GM19351 (cell line): ENCODE measurements at regions not wholly inside any gene's neighbourhood (a gene's known extent, or its start where the extent isn't known, plus 50 kb on each side); places are given as distances from the start of the nearest gene placed in this dataset.
"Not testable (repeated sequence)": the region's sequence is repeated elsewhere in the genome, so short reads cannot be mapped to it uniquely, and the experiment has no call there.

Experiments
- ATAC-seq: cut with Tn5 transposase; IDR thresholded peaks from one replicate; pipeline ENCODE4 v1.9.1; 2021; ENCODE audit warnings: mild to moderate bottlenecking, moderate library complexity; ENCODE audit not compliant: unreplicated experiment

DNA sequence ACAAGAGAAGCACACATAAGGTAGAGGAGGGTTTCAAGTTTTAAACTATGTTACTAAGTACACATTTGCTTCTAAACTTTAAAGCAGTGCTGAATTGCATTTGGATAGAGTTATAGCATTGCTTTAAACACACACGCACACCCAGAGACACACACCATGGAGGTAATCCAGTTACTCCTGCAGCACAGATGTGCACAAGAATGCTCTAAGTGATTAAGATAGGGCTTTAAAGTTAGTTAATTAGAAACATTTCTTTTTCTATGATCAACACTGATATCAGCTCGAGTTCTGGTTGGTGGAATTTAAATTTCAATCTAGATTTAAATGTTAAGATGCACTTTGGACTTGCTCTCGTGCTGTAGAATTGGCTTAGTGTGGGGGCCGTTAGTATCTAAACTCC lies 492.3 kb downstream of the ZEB2 start:
- ATAC-seq, result no peak

DNA sequence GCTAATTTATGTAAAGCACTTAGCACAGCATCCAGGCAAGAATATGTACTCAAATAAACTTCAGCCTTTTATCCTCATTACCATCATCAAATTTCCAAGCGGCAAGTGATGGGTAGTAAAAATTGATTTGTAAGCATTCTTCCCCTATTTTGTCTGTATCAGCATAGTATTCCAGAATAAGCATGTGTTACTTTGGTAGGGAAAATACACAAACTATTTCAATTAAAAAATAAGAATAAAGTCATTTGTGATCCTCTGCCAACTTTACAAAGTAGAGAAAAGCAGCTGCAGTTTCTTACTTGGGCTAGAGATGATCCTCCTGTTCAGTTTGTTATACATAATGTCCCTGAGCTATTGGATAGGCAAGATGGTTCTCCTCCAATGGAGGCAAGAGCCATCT lies 493.2 kb downstream of the ZEB2 start:
- ATAC-seq, result no peak

DNA sequence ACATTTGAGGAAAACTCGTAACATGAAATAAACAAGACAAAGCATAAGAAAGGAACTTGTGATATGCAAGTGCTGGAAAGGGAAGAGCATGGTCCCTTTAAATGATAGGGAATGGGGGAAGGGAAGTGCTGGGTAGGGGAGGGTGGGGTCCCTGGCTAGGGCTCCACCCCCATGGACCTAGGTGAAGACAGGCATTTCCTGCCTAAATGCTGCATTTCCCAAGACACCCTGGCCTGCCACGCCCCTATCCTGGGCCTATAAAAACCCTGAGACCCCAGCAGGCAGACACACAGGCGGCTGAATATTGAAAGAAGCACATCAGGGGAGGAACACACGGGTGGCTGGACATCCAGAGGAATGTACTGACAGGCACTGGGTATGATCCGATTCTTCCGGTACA lies 499.9 kb downstream of the ZEB2 start:
- no peak for ATAC-seq

DNA sequence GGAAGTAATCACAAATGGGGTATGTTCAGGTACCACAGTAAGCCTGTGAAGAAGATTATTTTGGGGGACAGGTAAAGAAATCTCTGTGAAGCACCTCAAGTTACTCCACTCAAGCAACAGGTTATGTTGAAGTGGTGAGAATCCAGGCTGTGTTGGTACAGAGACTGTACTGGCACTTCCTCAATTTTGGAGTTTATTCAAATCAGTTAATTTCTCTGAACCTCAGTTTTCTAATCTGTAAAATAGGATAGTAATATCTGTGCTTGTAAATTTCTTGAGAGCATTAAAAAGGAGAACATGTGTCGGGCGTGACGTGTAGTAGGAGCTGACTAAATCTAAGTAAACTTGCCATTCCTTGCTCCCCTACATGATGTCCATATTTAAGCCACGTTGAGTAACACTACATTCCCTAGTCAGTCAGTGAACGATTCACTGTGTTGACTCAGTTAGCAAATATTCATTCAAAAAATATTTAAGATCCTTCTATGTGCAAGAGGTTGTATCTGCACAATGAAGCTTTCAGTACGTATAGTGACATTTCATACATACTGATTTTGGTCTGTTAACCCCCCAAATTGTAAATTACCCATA lies 504.2 kb downstream of the ZEB2 start:
- no peak for ATAC-seq

DNA sequence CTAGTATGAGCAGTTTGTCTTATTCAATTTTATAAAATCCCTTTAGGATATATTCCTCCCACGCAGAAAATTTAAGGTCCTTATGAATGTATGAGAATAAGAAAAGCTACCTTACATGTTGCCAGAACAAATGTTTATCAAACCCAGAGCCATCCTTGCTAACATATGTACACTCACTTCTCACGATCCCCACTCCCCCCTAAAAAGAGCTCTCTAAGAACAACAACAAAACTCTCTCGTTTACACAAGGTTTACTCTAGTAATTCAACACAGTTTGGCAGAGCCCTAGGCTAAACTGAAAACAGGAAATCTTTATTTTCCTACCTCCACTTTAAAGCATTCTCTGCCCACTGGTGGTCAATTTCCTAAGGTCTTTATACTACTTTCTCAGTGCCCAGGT lies 504.9 kb downstream of the ZEB2 start:
- no peak for ATAC-seq

DNA sequence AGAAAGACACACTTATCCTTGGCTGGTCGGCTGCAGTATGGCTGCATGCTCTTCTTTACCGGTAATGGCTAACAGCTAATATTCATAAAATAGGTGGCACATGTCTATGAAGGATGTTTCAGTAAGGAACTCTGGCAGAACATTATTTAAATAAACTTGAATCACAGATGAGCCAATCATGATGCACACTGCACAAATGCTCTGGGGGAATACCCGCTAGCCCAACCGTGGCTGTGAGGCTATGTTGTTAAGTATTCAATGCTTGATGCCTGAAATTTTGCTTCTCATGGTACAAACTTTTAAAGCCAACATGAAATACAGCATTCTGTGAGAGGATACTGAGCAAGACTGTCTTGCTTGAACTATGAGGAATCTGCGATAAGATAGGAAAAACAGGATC lies 505.8 kb downstream of the ZEB2 start:
- no peak for ATAC-seq

DNA sequence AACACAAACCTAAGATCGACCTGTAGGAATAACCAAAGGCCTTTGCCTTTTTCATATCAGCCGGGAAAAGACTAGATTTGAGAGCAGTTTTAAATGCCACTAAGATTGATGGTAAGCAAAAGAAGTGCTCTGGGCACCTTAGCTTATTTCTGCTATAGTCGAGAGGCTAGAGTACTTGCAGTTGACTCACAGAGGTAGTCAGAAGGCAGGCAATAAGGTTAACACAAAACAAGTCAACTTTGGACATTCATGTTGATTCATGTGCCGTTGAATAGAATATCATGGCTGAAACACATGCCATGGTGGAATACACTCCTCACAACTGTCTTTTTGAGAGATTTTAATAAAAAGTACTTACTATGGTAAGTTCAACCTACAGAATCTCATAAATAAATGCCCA lies 507.6 kb downstream of the ZEB2 start:
- no peak for ATAC-seq

DNA sequence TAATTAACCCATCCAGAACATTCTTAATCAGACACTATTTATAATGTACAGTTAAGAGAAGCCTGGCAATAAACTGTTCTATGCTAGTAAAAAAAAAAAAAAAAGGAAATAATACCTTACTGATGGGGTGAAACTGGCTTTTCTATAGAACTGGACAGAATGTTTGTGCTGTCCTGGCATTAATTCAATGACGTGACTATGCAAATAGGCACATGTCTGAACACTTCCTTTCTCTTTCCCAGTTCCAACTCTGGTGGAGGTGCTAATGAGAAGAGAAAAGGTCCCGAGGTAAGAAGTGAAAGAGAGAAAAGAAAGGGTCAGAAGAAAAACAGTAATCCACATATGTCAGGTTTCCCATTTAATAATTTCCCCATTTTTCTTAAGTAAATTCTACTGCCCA lies 508.4 kb downstream of the ZEB2 start:
- ATAC-seq, result peak; percentile 58

DNA sequence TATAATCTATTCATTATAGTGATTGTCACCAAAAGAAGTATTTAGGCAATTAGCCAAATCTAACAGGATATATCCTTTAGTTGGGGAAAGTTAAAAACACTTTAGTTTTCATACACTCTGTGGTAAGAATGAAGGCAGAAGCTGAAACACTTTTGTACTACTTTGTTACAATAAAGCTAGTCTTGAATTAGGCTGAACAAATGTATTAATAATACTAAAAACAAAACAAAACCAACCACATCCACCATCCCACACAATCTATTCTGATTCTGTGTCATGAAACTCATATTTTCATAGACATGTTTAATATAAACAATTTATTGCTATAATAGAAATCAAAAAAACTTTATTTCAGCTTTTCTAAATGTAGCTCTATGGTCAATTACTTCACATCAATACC lies 508.8 kb downstream of the ZEB2 start:
- ATAC-seq, result peak; percentile 52

DNA sequence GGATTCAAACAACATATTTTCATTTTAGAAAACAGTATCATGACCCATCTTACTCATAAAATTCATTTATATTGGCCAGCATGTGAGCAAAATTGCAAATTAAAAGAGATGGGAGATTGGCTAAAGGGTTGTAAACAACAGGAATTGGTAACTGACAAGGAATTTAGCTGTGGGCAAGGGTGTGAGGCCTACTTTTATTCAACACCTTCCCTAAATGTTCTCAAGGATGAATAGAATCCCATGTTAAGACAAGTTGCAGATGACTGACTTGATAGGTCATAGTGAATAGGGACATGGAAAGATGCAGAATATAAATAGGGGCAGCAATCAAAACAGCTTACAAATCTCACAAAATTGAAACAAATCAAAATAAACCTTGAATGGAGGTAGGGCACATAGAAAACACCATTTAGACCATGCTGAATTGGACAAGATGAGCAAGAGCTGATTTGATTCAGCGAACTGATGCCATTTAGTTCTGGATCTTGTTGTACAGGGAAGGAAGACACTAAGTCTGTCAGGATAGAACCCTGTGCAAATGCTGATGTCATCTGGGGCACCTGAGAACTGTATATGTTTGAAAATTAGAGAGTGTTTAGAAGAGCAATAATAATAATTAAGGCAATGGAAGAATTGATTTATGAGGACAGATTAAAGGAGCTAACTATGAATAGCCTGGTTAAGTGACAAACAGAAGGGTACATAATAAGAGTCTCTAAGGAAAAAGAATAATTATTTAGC lies 509.7 kb downstream of the ZEB2 start:
- ATAC-seq, result no peak

DNA sequence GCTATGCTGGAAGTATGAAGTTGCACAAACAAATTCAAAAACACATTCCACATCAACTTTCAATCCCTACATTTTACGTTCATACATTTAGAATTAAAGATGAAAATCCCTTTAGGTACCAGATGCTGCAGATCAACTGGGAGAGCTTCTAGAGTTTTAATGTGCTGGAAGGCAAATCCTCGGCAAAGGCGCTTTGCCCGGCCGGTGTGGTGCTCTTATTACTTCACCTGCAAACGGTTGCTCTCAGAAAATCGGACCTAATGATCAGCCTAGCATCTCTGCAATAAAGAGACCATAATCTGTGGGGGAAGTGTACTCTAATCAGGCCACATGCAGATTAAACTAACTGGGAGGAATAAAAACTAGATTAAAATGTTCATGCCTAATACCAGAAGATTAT lies 513.8 kb downstream of the ZEB2 start:
- ATAC-seq, result no peak

DNA sequence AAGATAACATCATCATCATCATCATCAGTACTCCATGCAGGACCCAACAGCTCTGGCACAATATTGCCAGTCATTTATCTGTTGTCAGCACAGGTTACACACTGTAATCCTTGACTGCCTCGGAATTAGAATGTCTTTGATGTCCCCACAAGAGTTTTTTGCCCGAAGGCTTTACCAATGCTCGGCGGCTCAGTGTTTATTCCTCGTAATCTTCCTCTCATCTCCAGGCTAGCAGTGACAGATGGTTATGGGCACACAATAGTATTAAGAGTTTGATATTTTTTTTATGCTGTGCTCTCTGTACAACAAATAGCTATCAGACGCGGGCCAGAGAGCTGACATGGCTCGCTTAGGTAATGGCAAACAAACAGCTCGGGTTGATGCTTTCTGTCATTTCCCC lies 515.2 kb downstream of the ZEB2 start:
- ATAC-seq, result no peak

DNA sequence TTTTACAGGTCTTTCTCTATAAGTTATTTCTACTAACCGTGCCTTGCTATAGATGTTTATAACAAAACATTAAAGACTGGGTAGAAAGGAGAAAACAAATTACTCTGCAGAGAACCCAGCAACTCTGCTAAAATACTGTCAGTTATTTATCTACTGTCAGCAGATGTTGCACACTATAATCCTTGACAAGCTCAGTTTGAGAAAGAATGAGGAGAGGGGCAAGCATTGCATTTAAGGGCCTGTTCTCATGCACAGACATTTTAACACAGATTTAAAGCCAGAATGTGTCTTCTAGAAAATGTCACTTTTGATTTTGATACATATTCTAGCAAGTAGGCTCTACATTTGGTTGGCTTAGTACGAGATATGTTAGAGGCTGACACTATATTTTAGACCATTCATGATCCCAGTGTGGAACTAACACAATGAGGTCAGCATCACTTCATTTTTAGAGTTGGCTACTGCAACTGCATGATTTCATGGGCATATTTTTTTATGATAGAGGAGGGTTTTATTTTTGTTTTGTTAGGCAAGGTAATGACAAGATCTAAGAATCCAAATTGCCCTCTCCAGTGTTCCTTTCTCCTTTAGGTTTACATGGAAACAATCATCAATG lies 516.4 kb downstream of the ZEB2 start:
- ATAC-seq, result no peak

DNA sequence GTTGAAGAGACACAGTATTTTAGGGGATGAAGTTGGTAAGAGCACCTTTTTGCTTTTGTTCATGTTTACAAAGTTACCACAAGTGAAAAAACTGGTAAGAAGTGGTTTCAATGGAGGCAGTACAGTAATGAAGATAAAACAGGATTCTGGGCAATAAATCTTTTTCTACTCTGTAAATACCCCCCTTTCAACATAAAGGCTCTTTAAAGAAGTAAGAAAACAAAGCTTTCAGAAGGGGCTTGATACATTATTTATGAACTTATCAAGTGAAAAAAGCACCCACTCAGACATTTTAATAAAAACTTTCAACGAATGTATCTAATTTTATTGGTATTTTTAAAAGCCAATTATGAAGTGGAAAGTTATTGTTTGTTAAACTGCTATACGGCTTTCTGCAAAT lies 522.9 kb downstream of the ZEB2 start:
- ATAC-seq, result no peak

DNA sequence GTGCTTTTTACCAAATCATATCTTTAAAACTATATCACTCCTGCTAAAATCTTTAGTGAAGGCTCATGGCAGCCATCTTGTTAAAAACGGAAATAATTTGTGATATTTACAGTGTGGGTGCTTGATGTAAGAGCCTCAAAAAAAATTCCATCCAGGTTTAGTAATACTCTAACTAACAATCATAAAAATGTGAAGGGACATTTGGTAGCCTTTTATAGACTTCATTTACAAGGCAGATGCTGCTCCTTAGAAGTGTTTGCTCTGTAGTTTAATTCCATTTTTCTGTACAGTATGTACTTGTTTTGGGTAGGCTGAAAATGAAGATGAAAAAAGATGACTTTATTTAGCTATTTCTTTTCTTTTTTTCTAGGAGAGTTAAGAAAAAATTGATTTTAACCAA lies 525.0 kb downstream of the ZEB2 start:
- no peak for ATAC-seq

DNA sequence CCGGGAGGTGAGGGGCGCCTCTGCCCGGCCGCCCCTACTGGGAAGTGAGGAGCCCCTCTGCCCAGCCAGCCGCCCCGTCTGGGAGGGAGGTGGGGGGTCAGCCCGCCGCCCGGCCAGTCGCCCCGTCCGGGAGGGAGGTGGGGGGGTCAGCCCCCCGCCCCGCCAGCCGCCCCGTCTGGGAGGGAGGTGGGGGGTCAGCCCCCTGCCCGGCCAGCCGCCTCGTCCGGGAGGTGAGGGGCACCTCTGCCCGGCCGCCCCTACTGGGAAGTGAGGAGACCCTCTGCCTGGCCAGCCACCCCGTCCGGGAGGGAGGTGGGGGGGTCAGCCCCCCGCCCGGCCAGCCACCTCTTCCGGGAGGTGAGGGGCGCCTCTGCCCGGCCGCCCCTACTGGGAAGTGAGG lies 528.3 kb downstream of the ZEB2 start:
- not testable (repeated sequence) for ATAC-seq

DNA sequence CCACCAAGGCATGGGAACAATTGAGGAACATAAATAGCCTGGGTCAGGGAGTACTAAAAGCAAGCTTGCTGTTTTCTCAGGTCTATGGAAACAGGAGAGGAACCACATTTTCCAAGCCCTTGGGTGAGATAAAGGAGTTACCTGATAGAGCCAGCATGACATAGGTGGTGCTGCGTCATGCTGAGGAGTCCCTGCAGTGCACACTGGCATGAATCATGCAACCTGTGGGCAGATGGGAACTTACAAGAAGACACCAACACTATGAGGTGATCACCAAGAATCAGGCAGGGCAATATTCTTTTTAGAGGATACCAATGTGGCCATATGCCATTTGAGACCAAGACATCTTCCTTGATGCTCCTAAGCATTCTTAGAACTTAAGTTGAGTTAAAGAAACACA lies 531.8 kb downstream of the ZEB2 start:
- no peak for ATAC-seq

DNA sequence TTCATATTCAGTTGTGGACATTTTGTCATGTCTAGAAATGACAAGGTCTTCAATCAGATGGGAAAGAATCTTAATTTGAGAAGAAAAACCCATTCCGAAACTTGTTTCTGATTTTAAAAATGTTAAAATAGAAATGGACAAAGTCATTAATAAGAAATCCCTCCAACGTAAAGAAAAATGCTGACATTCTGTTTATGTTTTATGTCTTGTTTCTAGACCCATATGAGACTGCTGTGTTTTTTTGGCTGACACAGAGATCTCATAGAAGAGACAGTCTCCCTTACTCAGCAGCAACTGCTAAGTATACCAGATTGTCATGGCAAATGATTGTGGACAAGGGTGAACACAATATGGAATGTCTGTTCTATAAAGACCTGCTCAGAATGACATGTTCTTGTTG lies 538.5 kb downstream of the ZEB2 start:
- ATAC-seq, result no peak

DNA sequence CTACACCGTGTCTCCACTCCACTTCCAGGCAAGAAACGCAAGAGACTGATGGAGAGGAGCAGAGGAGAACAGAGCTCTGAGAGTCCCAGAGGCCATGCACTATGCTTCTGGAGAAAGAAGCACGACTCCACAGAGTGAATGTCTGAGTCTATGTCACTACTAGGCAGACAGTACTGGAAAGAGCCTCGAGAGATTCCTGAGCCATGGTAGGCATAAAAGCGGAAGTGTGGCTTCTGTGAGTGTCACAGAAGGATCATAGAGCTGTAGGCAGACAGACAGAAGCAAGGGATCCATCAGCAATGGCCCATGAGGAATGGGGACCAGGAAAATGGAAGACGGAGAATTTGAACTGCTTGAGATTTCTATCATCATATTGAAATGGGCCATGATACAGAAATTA lies 542.6 kb downstream of the ZEB2 start:
- ATAC-seq, result no peak

DNA sequence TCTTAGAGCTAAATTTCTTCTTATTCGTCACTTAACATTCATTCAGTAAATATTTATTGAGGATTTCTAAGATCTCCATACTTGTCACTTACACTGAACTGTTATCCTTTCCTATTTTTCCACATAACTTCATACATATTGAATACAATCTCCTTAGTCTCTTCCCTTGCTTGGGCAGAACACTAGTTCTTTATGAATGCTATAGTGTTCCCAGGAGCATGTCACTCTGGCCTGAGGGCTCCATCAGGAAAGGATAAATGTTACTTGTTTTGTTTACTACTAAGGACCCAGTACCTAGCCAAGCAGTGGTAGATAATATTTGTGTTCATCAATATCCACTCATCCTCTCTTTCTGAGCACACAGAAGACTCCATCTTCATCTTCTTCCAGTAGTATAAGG lies 544.7 kb downstream of the ZEB2 start:
- no peak for ATAC-seq

DNA sequence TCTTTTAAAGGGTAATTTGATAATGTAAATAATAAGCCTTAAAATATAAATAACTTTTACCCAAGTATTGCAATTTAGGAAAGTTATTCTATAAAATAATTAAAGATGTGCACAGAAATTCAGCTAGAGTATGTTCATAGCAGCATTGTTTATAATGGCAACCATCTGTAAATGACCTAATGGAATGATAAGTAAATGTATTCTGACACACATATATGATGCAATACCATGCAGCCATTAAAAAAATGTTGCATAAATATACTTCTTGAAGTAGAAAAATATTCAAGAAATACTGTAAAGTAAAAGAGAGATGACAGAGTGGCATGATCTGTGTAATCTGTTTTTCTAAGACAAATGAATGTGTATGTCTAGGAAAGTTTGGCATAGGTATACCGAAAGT lies 545.7 kb downstream of the ZEB2 start:
- no peak for ATAC-seq

DNA sequence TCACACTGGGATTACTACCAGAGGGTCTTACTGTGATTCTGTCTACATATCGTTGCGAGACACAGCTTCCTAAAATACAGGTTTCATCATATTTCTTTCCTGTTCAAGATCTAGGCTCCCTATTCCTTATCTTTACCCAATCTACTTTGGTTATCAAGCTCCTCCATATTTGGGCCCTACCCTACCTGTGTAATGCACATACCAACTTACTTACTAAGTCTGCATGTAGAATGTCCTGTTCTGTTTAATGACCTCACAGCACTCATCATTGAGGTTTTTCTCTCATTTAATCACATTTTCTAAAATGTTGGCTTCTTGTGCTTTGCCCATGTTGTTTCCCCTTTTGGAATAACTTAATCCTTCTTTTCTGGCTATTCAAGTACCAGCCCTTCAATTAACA lies 551.1 kb downstream of the ZEB2 start:
- ATAC-seq, result no peak

DNA sequence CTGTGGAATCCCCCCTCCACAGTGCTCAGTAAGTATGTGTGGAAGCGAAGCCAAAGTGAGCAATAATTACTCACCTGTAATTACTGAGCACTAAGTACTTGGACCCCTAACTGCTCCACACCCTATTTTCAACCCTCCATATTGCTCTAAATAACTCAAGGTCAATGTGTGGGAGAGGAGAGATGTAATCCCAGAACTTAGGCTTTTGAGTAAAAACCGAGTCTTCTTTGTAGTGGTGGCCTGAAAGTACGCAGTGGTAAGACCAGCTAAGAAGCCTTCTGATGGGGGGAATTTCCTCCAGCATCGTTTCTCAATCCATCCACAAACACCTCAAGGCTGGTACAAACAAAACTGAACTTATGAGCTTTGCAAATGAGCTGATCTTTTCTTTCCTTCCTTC lies 551.6 kb downstream of the ZEB2 start:
- no peak for ATAC-seq
